ENCODE measurements at regions not wholly inside any gene's neighbourhood (a gene's known extent, or its start where the extent isn't known, plus 50 kb on each side); places are given as distances from the start of the nearest gene placed in this dataset.

- TF ChIP-seq CTCF (IDR thresholded peaks at IDR 0.05) = no peak
- TF ChIP-seq ZFX (IDR thresholded peaks at IDR 0.05; ENCODE audit: borderline replicate concordance) = no peak
Observed at GRCh38 chr2:64383881-64384280, 70.1 kb upstream of the LGALSL start.

Measured in 22Rv1 (cell line).